Amygdala (tissue), 56 donors: ENCODE measurements at regions not wholly inside any gene's neighbourhood (a gene's known extent, or its start where the extent isn't known, plus 50 kb on each side); places are given as distances from the start of the nearest gene placed in this dataset.
"Not testable (repeated sequence)": the region's sequence is repeated elsewhere in the genome, so short reads cannot be mapped to it uniquely, and the experiment has no call there.

Experiments used
- DNase-seq, 56 donors: peaks; one replicate each; lab custom pipeline; 2025; lab: John Stamatoyannopoulos, UW

DNA sequence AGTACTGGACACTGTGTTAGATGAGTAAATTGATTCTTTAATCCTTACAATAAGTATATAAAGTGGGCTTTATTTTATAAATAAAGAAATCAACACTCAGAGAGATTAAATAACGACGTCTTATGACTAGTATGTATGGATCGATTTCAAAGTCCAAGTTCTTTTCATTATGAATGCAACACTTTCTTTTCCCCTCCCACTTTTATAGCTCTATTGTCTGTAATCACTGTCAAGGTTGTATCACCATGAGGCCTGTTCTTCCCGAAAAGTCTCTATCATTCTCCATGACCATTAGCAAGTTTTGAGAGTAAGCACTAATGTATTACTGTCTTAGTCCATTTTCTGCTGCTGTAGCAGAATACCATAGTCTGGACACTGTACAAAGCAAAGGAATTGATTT lies 228.4 kb downstream of the TLR4 start:
- no peak for DNase-seq

DNA sequence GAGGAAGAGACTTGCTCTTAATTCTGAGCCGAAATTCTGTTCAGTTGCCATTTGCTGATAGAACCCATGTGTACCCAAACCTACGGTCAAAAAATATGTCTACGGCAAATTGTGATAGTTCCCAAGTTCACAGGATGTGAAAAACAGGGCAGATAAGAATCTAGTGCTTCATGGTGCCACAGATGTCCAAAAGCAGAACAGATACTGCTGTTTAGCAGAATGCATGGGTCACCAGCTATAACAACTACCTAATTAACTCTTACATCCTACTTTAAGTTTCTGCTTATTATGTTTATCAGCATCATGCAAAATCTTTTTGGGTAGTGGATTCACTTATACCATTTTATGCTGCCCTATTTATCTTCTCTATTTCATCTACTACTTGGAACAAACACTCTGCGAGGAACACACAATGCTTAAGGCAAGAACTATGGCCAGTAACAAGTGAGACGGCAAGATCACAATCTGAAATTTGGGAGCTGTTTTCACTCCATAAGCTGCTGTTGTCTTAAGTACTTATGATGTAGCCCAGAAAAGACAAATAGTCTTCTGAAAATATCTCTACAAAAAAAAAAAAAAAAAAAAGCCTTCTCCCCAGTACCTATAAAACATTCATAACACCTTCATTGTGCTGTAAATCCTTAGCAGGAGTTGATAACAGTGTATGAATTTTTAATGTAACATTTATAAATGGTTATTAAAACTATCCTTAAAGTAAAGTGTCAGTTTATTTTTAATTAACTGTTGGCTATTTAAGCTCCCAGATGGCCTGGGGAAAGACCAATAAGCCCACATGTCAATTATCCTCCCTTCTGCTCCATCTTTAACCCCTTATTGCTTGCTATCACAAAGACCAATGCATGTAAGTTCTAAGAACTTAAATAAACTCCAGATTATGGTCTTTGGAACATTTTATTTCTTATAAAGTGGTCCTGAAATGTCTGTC lies 232.3 kb downstream of the TLR4 start:
- no peak for DNase-seq

DNA sequence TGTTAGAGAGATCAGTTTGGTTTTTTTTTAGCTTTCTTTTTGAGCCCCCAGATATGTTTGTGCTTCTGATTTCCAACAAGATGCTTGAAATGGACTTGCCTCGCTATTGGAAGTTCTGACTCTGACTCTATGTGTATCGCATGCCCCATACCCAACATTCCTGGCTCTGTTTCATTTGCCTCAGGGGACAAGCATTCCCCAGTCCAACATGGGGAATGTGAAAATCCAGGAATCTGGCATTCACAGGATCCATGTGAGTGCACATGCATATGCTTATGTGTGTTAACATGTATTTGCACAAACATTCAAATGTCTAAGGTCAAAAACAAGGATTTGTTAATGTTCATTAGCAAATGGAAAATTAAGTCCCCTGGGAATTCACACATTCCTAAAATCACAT lies 233.9 kb downstream of the TLR4 start:
- DNase-seq, result no peak

DNA sequence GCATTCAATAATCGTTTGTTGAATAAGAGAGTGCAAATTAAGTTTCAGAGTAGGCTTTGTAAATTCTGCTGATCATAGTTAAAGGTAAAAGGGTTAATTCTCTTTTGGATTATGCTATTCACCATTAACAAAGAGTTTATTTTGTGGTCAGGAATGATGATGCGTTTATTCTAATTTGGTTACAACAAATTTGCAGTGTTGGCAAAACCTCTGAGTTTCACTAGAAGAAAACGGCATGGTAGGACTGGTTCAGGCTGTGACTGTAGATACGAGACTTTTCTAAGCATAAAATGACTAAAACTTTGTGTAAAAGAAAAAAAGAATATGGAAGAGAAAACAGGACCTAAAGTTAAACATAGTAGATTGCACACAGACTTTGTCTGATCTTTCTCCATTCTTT lies 234.7 kb downstream of the TLR4 start:
- DNase-seq, result no peak

DNA sequence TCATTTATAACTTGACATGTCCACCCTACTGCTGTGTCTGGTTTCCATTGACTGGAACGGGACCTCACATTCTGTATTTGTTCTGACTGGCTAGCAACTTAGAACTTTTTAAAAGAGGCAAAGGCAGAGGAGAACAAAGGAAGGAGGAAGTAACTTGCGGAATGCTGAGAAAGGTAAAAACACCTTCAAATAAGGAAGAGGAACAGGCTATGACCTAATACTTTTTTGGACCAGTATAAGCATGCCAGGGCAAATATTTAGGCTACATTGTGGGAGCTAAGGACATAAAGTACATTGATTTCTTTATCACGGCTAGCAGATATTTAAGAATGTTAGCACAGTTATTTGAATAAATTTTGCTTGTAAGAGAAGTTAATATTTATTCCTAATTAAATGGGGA lies 240.5 kb downstream of the TLR4 start:
- DNase-seq, result not testable (repeated sequence)

DNA sequence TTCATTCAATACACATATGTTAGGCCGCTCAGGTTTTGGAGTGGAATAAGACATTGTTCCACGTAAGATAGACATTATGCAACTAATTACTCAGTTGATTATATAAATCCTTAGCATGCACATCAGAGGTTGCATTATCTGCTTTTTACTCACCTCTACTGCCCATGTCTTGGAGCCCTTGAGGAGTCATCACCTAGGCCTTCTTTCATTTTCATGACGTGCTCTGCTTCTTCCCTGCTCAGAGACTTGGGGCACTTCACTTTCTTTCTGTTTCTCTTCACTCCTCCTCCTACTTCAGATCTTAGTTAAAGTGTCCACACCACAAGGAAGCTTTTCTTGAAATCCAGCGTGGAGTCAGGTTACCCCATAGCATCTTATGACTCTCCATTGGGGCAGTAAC lies 241.1 kb downstream of the TLR4 start:
- DNase-seq, result no peak

DNA sequence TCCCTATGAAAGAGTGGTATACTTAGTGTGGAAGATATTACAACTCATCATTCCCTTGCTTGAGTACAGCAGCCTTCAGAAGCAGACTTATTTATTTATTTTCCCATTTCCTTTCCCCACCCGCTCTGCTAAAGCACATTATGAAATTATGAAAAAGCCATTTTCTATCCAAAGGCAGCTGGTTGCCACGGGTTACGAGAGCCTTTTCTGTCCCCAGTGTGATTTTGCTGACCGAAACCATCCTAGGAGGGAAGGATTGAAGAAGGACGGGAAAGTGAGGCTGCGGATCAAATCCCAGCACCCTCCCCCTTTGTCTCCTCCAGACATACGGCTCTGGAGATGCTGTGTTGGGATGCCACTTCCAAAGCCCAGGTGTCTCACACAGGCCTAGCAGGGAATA lies 246.9 kb downstream of the TLR4 start:
- no peak for DNase-seq

DNA sequence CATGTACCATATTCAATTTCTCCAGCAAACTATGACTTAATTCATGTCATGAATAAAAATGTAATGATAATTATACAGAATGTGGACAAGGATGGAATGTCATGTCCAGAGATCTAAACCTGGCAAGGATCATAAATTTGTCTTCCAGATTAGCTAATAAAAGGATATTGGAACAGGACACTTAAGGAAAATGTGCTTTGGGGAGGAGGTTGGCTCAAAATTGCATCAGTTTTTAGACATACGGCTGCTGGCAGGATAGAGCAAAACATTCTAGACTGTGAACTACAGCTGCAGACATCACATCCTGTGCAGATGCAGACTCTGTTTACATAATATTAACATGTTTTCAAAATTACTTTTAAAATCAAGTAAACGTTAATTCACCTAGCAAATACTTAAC lies 248.4 kb downstream of the TLR4 start:
- DNase-seq, result no peak

DNA sequence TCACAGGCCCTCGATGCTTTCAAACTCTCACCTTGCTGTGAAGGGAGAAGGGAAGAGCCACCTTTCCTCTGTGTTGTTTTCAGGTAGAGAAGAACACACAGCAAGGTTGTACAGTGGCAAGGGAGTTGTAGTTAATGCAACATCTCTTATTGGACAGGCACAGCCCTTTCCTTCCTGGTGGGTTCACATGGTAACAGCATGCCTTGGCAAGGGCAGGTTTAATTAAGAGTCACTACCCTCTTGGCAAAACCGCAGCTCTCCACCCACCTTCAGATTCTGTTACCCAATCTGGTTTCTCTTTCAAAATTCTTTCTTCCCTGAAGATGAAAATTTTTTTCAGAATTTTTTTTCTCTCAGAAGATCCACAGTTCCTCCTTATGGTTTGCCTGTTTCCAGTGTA lies 253.1 kb downstream of the TLR4 start:
- DNase-seq, result no peak

DNA sequence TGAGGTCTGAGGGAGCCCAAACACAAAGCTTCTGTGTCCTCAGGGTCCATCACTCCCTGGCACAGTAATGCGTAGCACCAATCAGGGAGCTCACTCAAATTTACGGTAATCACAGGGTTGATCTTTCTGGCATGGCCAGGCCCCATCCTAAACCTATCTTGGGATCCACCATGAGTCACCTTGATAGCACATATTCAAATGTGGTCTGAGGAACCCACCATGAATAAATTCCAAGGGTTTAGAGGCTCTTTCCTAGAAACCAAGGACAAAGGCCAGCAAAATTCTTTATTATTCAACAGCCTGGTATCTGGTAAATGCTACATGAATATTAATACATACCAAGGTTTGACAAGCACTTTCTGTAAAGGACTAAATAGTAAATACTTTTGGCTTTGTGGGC lies 254.5 kb downstream of the TLR4 start:
- no peak for DNase-seq

DNA sequence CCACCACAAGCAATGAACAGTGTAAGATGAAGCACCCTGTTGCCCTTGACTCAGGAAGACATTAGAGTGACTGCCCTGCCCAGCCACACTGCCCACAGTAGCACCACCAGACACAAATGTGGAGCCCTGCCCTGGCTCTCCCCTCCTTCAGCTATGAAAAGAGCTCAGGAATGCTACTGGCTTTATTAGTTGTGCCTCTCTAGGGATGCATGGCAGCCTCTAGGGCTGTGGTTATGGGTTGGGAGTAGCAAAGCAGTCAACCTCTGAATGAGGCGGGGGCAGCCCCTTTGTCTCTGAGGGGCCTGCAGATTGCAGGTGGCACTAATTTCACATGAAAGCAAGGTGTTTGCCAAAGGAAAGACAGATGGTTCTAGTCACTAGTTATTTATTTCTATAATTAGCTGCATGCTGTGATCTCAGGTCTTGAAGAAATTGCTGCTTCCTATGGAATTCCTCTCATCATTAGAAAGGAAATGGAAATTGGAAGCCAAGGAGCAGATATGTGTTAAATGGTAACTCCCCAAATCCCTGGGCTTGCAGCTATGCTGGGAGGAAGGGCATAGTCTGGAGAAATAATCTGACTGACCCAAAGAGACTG lies 259.4 kb downstream of the TLR4 start:
- no peak for DNase-seq

DNA sequence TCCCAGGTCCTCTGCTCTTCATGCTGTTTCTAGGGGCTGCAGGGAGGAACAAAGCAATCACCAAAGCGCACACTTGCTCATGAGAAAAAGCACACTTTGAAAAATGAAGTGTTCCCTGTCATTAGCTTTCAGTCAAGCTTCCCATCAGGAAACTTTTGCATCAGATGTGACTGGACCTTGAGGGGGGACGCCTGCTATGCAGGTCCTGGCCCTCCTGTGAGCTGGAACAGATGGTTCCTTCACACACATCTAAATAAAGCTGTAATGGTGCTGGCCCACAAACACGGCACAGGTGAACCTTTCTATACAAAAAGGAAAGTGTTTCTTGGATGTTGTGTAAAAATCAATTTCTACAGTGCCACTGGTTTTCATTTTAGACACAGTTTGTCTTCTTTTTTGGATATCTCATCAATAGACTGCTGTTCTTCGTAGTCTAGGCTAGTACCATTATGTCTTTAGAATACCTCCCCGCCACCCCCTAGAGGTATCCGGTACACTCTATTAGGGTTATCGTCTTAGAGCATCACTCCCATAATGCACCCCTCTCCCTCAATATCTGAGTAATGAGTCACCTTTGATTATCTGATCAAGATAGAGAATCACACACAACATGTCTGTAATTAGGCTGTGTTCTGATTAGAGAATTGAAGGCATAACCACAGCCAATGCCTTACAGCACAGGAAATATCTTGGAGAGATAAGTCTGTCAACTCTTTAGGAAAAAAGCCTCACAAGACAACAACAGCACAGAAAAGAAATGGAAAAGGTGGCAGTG lies 266.3 kb downstream of the TLR4 start:
- DNase-seq, result no peak

DNA sequence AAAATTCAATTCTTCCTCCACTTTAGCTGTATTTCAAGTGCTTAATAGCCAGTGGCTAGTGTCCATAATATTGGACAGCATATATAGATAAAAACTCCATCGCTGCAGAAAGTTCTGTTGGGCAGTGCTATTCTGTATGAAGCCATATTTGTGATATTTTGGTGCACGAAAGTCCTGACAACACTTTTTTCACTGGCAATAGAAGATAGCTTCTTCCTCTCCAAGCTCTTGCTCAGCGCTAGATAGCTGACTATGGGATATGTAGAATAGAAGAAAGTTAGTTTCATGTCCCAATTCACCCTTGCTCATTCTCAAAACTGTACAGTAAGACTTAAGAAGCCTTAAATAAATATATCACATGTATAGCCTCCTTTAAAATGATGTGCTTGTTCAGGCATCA lies 269.9 kb downstream of the TLR4 start:
- DNase-seq, result no peak

DNA sequence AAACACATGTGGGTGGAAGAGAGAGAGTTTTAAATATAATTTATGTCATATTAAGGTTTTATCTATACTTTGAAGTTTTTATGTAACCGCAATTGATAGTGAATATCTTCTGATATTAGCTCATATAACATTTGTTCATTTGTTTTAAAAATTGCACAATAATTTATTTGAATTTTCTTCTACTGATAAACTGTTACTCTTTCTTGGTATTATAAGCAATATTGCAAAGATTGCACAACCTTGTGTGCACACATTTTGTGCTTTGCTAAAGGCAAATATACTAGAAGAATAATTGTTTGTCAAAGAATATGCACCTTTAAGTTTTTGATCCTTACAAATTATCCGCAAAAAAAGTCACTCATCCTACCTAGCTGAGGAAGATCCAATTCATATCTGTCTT lies 275.7 kb downstream of the TLR4 start:
- DNase-seq, result no peak

DNA sequence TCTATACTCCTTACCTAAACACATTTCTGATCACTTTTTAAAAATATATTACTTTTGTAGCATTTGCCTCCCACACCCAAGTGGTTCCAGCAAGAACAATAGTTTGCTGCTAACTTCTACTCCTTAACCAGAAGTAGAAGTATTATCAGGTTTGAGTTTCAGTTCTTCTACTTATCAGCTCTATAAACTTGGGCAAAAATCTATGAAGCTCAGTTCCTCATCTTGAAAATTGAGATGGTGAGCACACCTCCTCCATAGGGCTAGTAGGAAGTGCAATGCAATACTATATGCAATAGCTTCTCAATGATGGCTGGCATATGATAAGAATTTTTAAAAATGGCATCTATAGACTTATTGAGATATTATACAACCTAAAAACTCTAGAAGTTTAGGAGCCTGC lies 283.7 kb downstream of the TLR4 start:
- no peak for DNase-seq

DNA sequence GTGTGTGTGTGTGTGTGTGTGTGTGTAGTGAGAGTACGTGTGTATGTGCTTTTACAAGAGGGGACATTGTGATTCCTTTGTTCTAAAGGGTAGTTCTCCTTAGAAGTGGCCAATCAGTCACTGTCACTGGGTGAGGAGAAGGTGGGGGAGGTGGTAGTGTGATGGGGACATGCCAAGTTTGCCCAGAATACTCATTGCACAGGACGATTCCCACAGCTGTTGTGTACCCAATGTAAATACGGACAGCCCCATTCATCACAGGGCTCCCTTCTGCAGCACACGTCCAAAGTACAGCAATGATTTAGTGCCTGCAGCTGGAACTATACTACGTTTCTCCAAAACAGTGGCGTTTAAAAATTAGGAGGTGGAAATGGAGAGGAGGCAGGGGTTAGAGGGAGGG lies 287.8 kb downstream of the TLR4 start:
- no peak for DNase-seq

DNA sequence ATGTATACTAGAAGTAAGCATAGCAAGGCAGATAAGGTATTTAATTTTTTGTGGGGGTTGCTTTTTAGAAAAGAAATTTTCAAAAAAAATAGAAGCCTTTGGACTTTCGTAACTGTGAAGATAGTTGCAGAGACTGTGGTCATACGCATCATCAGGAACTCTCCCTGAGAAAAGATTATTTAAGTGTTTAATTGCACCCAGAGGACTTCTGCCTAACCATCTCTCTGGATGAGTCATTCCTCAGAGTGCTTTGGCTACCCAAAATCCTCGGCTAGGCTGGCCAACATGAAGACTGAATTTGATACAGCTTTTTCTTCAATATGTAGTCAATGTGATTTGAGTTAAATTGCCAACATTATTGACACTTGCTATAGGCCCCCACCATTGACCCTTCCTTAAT lies 296.4 kb downstream of the TLR4 start:
- no peak for DNase-seq

DNA sequence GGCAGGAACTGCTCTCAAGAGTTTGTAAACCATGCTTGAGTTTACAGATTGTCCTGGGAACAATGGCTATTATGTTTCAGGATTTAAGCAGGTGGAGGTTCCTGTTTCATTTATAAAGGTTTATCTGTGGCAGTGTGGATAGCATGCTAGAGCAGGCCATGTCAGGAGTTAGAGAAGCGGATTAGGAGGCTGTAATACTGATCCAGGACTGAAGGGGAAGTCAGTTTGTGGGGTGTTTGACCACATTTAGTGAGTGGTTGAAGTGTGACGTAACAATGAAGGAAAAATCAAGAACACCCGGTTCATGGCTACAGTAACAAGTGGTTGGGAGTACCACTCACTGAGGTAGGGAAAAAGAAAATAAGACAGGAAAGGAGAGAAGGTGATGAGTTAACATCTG lies 299.0 kb downstream of the TLR4 start:
- DNase-seq, result no peak

DNA sequence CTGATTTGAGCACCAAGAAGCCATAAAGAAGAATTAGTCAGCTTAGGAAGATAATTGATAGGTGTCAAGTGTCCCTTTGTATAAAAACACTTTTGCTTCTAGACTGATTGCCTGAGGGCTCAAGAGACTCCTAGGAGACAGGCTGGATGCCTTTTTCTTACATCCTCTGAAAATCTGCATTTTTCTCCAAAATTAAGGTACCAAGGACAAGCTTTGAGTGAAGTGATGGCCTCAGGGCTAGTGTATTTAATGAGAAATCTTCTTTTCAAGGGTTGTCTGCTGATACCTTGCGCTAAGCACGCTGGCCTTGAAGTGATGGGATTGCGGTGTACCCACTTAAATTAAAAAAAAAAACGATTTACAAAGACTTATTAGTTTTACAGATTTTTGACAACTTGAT lies 304.0 kb downstream of the TLR4 start:
- DNase-seq, result no peak

DNA sequence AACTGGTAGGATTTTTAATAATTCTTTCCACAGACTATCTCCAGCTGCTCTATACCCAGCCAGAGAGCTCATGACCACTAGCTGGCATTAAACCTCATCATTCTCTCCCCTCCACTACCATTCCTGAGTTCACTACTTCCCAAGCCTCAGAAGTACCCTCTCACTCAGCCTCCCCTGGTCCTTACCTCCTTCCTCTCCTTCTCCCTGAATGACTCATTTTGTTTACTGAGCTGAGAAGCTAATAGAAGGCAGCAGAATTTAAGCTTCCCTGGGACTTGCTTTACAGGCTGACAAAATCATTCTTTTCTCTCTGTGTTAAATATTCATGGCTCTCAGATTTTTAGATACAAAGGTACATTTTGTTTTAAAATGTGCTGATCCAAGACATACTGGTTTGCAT lies 305.4 kb downstream of the TLR4 start:
- peak in 1 of 56 donors; percentile 0 for DNase-seq

DNA sequence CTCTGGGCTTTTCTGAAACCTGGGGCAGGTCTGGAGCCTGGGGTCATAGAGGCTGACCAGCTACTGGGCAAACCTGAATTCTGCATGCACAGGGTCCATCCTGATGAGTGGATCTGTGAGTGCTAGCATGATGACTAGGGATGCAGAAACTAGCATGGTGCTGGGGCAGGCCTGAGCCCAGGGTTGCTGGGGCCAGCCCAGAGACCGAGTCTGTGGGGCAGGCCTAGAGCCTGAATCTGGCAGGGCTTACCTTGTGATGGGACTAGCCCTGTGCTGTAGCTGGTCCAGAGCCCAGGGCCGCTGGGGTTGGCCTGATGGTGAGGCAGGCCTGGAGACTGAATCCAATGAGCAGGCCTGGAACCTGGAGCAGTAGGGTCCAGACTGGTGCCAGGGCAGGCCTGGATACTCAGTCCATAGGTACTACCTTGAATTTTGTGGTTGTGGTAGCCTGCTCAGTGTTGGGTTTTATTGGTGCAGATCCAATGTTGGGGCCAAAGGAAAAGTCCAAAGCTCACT lies 313.5 kb downstream of the TLR4 start:
- DNase-seq, result no peak
